ENCODE measurements at regions not wholly inside any gene's neighbourhood (a gene's known extent, or its start where the extent isn't known, plus 50 kb on each side); places are given as distances from the start of the nearest gene placed in this dataset.
"Not testable (repeated sequence)": the region's sequence is repeated elsewhere in the genome, so short reads cannot be mapped to it uniquely, and the experiment has no call there.

DNA sequence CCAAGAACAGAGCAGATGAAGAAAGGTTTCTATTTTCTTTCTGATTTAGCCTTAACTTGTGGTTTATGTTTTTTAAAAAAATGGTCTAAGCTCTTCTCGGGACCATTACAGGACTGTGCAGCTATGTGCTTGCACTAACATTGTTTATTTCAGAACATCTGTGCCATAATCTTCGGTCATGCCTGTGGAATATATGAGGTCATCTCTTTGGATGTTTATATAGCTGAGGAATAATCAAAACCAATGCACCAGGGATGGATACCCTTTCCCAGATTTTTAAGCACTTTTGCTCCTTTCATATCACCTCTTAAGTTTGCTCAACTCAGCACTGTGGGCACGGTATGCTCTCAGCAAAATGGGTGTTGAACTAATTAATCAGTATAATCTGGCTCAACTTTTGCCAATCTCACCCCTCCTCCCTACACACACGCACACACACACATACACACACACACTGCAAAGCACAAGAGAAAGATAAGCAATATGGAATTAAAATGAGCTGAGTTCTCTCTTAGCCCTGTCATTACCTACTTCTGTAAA, 268.5 kb upstream of the TMC3 start:
- no peak for TF ChIP-seq POLR2A (IDR thresholded peaks at IDR 0.05)
- TF ChIP-seq, protein P1, sequence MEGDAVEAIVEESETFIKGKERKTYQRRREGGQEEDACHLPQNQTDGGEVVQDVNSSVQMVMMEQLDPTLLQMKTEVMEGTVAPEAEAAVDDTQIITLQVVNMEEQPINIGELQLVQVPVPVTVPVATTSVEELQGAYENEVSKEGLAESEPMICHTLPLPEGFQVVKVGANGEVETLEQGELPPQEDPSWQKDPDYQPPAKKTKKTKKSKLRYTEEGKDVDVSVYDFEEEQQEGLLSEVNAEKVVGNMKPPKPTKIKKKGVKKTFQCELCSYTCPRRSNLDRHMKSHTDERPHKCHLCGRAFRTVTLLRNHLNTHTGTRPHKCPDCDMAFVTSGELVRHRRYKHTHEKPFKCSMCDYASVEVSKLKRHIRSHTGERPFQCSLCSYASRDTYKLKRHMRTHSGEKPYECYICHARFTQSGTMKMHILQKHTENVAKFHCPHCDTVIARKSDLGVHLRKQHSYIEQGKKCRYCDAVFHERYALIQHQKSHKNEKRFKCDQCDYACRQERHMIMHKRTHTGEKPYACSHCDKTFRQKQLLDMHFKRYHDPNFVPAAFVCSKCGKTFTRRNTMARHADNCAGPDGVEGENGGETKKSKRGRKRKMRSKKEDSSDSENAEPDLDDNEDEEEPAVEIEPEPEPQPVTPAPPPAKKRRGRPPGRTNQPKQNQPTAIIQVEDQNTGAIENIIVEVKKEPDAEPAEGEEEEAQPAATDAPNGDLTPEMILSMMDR (IDR thresholded peaks at IDR 0.05), result no peak
- 58% methylated on average over 4 of the region's 4 CpGs for WGBS (ENCODE audit: insufficient coverage, low coverage, low lambda C conversion rate, missing lambda C conversion rate)
- no peaks in the 10 kb centered on the region for H3K9me3 ChIP-seq
- intact Hi-C loops (cut with DNase I), result no loop called here
- H3K4me3 ChIP-seq, result no peak overlapping the region
- no peaks in the 10 kb centered on the region for H3K36me3 ChIP-seq
- ATAC-seq, result no peak
- H3K27ac ChIP-seq, result no peak overlapping the region
- no peaks in the 10 kb centered on the region for H3K27me3 ChIP-seq
- no peaks in the 10 kb centered on the region for H3K4me1 ChIP-seq
- no peak for DNase-seq

DNA sequence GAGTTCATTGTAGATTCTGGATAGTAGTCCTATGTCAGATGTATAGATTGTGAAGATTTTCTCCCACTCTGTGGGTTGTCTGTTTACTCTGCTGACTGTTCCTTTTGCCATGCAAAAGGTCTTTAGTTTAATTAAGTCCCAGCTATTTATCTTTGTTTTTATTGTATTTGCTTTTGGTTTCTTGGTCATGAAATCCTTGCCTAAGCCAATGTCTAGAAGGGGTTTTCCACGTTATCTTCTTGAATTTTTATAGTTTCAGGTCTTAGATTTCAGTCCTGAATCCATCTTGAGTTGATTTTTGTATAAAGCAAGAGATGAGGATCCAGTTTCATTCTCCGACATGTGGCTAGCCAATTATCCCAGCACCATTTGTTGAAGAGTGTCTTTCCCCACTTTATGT, 262.1 kb upstream of the TMC3 start:
- intact Hi-C loops (cut with DNase I); H3K36me3 ChIP-seq; H3K9me3 ChIP-seq; H3K27me3 ChIP-seq; H3K27ac ChIP-seq; ATAC-seq; H3K4me1 ChIP-seq; H3K4me3 ChIP-seq; DNase-seq: not testable (repeated sequence)
- WGBS (ENCODE audit: insufficient coverage, low coverage, low lambda C conversion rate, missing lambda C conversion rate), result 62% methylated on average over 2 of the region's 2 CpGs

DNA sequence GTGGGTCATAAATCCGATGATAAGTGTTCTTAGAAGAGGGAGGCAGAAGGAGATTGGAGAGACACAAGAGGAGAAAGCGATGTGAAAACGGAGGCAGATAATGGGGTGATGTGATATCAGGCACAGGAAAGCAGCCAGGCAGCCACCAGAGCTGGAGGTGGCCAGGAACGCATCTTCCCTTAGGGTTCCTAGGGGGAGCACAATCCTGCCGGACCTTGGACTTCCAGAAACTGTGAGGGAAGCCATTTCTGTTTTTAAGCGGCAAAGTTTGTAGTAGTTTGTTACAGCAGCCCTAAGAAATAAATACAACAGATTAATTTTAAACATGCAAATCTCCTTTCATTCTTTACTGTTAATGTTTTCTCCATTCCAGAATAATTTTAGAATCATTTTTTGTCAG, 259.9 kb upstream of the TMC3 start:
- Histone ChIP-seq H3K27me3 (no peaks in the 10 kb centered on the region), H3K4me1 (no peaks in the 10 kb centered on the region), H3K27ac (no peak overlapping the region), H3K9me3 (no peaks in the 10 kb centered on the region), H3K4me3 (no peak overlapping the region), H3K36me3 (no peaks in the 10 kb centered on the region)
- intact Hi-C loops (cut with DNase I), result no loop called here
- ATAC-seq, result no peak
- TF ChIP-seq POLR2A (IDR thresholded peaks at IDR 0.05), result no peak
- TF ChIP-seq, protein P1 (IDR thresholded peaks at IDR 0.05), result no peak
- no peak for DNase-seq
- 64% methylated on average over 6 of the region's 6 CpGs for WGBS (ENCODE audit: insufficient coverage, low coverage, low lambda C conversion rate, missing lambda C conversion rate)

DNA sequence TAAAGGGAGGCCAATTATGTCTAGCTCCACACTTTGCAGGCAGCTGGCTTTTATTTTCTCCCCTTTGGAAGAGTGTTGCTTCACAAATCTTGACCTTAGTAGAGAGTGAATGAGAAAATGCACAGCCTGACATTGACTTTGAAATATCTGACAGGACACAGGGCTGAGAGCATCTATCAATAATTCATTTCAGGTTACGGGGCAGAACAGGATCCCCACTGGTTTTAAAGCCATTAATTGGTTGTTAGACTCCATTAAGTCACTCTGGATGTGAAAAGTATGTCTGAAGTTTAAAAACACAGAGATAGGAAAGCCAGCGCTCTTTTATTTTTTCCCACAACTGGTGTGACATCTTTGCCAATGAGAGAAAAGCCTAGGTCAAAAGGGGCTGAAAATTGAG, 251.9 kb upstream of the TMC3 start:
- no peak overlapping the region for H3K27ac ChIP-seq
- H3K4me1 ChIP-seq, result no peaks in the 10 kb centered on the region
- no peaks in the 10 kb centered on the region for H3K9me3 ChIP-seq
- TF ChIP-seq, protein P1 (IDR thresholded peaks at IDR 0.05), result no peak
- TF ChIP-seq POLR2A (IDR thresholded peaks at IDR 0.05), result no peak
- ATAC-seq (no peak), DNase-seq (no peak)
- intact Hi-C loops (cut with DNase I), result no loop called here
- H3K27me3 ChIP-seq, result no peaks in the 10 kb centered on the region
- H3K36me3 ChIP-seq, result no peaks in the 10 kb centered on the region
- H3K4me3 ChIP-seq, result no peak overlapping the region
- 64% methylated on average over 2 of the region's 2 CpGs for WGBS (ENCODE audit: insufficient coverage, low coverage, low lambda C conversion rate, missing lambda C conversion rate)

DNA sequence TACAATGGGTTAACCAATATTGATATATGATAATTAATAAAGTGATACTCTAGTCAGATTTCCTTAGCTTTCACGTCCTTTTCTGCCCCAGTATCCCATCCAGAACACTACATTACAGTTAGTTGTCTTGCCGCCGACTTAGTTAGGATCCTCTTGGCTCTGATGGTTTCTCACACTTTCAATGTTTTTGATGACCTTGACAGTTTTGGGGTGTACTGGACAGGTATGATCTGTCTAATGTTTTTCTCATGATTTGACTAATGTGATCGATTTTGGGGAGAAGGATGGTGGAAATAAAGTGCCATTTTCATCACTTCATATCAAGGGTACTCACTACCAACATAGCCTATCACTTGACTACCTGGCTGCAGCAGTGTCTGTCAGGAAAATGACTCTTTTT, 245.0 kb upstream of the TMC3 start:
- H3K36me3 ChIP-seq, result no peaks in the 10 kb centered on the region
- intact Hi-C loops (cut with DNase I), result no loop called here
- TF ChIP-seq, protein P1 (IDR thresholded peaks at IDR 0.05), result no peak
- TF ChIP-seq POLR2A (IDR thresholded peaks at IDR 0.05), result no peak
- WGBS (ENCODE audit: insufficient coverage, low coverage, low lambda C conversion rate, missing lambda C conversion rate), result 68% methylated on average over 4 of the region's 4 CpGs
- ATAC-seq, result no peak
- no peaks in the 10 kb centered on the region for H3K9me3 ChIP-seq
- H3K4me3 ChIP-seq, result no peak overlapping the region
- no peak for DNase-seq
- H3K27me3 ChIP-seq, result no peaks in the 10 kb centered on the region
- no peaks in the 10 kb centered on the region for H3K4me1 ChIP-seq
- H3K27ac ChIP-seq, result no peak overlapping the region

All from right lobe of liver (tissue), 6 donors.